IMR-90 (cell line): ENCODE measurements at regions not wholly inside any gene's neighbourhood (a gene's known extent, or its start where the extent isn't known, plus 50 kb on each side); places are given as distances from the start of the nearest gene placed in this dataset.

Experiments
- CEBPB ChIP-seq: IDR thresholded peaks from 2 replicates; pipeline ENCODE4 v1.6.1; 2012; ENCODE audit warnings: low read depth, low read length, improper control_type of control experiment
- POLR2A ChIP-seq: IDR thresholded peaks from 2 replicates; pipeline ENCODE4 v1.6.1; 2012; ENCODE audit warnings: mild to moderate bottlenecking, low read depth, low read length
- SMC3 ChIP-seq: fragments of 150-350 bp; IDR thresholded peaks from 2 replicates; pipeline ENCODE4 v1.6.1; 2016; ENCODE audit warnings: low read depth, mild to moderate bottlenecking, antibody characterized with exemption, low read length, moderate library complexity

DNA sequence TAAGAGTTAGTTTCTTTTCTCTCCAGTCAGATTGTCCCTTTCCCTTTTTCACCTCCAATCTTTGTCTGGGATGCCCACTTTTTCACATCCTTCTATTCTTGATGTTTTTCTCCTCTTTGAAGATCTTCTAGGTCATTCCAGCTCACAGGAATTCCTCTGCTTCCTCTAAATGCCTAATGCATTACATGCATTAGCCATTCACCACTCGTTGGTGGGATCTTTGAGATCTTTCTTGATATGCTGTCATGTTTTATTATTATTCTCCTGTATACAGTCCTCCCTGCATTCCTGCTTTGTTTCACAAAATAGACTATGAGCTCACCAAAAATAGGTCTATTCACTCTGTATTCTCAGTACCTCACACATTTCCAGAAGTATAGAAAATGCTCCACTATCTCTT is 129.0 kb downstream of the LYPLAL1 start:
- TF ChIP-seq CEBPB (no peak), SMC3 (no peak), POLR2A (no peak)
